ENCODE measurements at regions not wholly inside any gene's neighbourhood (a gene's known extent, or its start where the extent isn't known, plus 50 kb on each side); places are given as distances from the start of the nearest gene placed in this dataset.

- TF ChIP-seq CTCF (IDR thresholded peaks at IDR 0.05; ENCODE audit: borderline replicate concordance, extremely low read depth, low read length, poor library complexity, severe bottlenecking) (no peak), EZH2 (IDR thresholded peaks at IDR 0.05; ENCODE audit: borderline replicate concordance, low read depth, low read length, severe bottlenecking) (no peak)
These were observed 126.2 kb downstream of the KCNRG start for GRCh38 chr13:50141375-50141975.
